A673 (cell line): ENCODE measurements at regions not wholly inside any gene's neighbourhood (a gene's known extent, or its start where the extent isn't known, plus 50 kb on each side); places are given as distances from the start of the nearest gene placed in this dataset.

Experiments
- BruUV-seq: library from RNA; stranded (reverse); fragments of 400-500 nt; replicated peaks from 2 replicates; lab custom pipeline; 2021; lab: Mats Ljungman, UMichigan
- CTCF ChIA-PET: fragments of 300-600 bp; sonication (Branson Sonifier 250); formaldehyde crosslinking; loops from one replicate; lab custom pipeline; 2022; ENCODE audit warnings: antibody characterized with exemption; lab: Charles Lee
- POLR2A ChIA-PET: fragments of 300-600 bp; sonication (Branson Sonifier 250); formaldehyde crosslinking; loops from one replicate; lab custom pipeline; 2022; ENCODE audit warnings: antibody characterized with exemption; ENCODE audit not compliant: low non-redundant PET; lab: Charles Lee
- DNase-seq: peaks from one replicate; pipeline ENCODE4 v3.0.0-alpha.2; 2015; ENCODE audit warnings: low spot score
- H3K27ac ChIP-seq: fragments of 200-600 bp; sonication (generic); 2 replicates; pipeline ENCODE4 v1.5.1; 2016; ENCODE audit warnings: mixed run types, low read depth, mild to moderate bottlenecking, mixed read lengths, antibody characterized with exemption, low read length; ENCODE audit not compliant: poor library complexity, severe bottlenecking
- H3K27me3 ChIP-seq: fragments of 200-600 bp; sonication (generic); replicated peaks from 2 replicates; pipeline ENCODE4 v1.6.1; 2017; ENCODE audit warnings: mixed run types, low read depth, mild to moderate bottlenecking, mixed read lengths, antibody characterized with exemption, low read length; ENCODE audit not compliant: insufficient read depth, poor library complexity
- H3K36me3 ChIP-seq: fragments of 200-600 bp; sonication (generic); 2 replicates; pipeline ENCODE4 v1.6.1; 2016; ENCODE audit warnings: mixed run types, mild to moderate bottlenecking, mixed read lengths, antibody characterized with exemption, low read length; ENCODE audit not compliant: insufficient read depth, poor library complexity, severe bottlenecking
- H3K4me1 ChIP-seq: fragments of 200-600 bp; sonication (generic); 2 replicates; pipeline ENCODE4 v1.6.1; 2017; ENCODE audit warnings: mixed run types, mild to moderate bottlenecking, mixed read lengths, antibody characterized with exemption, low read length; ENCODE audit not compliant: insufficient read depth, poor library complexity, severe bottlenecking
- H3K4me3 ChIP-seq: fragments of 200-600 bp; sonication (generic); 2 replicates; pipeline ENCODE4 v1.5.1; 2016; ENCODE audit warnings: low read depth, mixed run types, mild to moderate bottlenecking, mixed read lengths, low read length; ENCODE audit not compliant: poor library complexity, severe bottlenecking
- H3K9me3 ChIP-seq: fragments of 200-600 bp; sonication (generic); 2 replicates; pipeline ENCODE4 v1.6.1; 2016; ENCODE audit warnings: mixed run types, low read depth, mild to moderate bottlenecking, mixed read lengths, antibody characterized with exemption, low read length; ENCODE audit not compliant: poor library complexity, severe bottlenecking
- CTCF ChIP-seq: fragments of 300-800, 200-600 bp; sonication (generic); conservative IDR thresholded peaks from 2 replicates; pipeline ENCODE4 v1.5.1; 2017; ENCODE audit warnings: low read depth, mild to moderate bottlenecking, antibody characterized with exemption, low read length, moderate library complexity, mixed read lengths
- EZH2 ChIP-seq: fragments of 200-600 bp; sonication (generic); IDR thresholded peaks from 2 replicates; pipeline ENCODE4 v1.6.1; 2017; ENCODE audit warnings: borderline replicate concordance, low read depth, mild to moderate bottlenecking, mixed read lengths, antibody characterized with exemption, low read length; ENCODE audit not compliant: poor library complexity, severe bottlenecking
- intact Hi-C: fragments of 100-400 bp; cut with micrococcal nuclease; formaldehyde crosslinking; loops from one replicate; pipeline ENCODE4 v1.10.0; 2022; ENCODE audit not compliant: unreplicated experiment

DNA sequence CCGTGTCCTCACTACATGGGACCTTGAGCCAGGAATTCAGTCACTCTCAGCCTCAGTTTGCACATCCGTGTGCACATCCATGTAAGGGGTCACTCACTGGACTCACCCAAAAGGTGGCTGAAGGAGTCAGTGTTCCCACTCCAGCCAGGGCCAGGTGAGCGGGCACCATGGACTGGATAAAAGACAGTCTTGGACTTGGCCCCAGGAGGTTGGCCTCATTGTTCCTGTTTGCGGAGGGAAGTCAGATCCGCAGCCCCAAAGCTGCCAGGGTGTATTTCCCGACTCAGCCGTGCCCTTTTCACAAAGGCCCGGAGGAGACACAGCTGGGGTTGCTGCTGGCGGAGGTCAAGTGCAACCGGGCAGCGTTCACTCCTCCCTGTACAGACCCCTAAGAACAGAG, 170.7 kb upstream of the MYL2 start:
- ChIA-PET CTCF (no interaction called here), POLR2A (no interaction called here)
- H3K36me3 ChIP-seq, result no peaks in the 10 kb centered on the region
- H3K27ac ChIP-seq, result no peak overlapping the region
- no peaks in the 10 kb centered on the region for H3K4me1 ChIP-seq
- TF ChIP-seq CTCF (no peak), EZH2 (no peak)
- H3K27me3 ChIP-seq, result no peaks in the 10 kb centered on the region
- intact Hi-C loops, result no loop called here
- BruUV-seq, result no TSS peak
- no peak for DNase-seq
- no peak overlapping the region for H3K4me3 ChIP-seq
- H3K9me3 ChIP-seq, result no peaks in the 10 kb centered on the region

DNA sequence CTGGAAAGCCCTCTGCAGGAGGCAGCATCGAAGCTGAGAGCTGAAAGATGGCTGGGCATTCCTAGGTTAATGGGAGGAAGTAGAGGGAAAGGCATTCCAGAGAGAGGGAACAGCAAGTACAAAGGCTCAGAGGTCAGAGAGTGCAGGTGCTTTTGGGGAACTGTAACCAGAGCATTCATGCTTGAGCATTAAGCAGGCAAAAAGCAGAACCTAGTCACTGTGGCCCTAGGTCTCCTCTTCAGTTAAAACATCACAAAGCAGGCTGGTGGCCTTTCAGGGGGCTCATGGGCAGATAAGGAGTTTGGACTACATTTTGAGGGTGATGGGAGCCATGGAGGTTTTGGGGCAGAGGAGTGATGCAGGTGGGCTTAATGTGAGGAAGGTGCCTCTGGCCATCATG, 169.2 kb upstream of the MYL2 start:
- Histone ChIP-seq H3K27me3 (no peaks in the 10 kb centered on the region), H3K27ac (no peak overlapping the region), H3K4me1 (no peaks in the 10 kb centered on the region), H3K9me3 (no peaks in the 10 kb centered on the region), H3K36me3 (no peaks in the 10 kb centered on the region), H3K4me3 (no peak overlapping the region)
- no peak for DNase-seq
- intact Hi-C loops, result no loop called here
- POLR2A ChIA-PET, result no interaction called here
- no TSS peak for BruUV-seq
- CTCF ChIA-PET, result no interaction called here
- TF ChIP-seq EZH2 (no peak), CTCF (no peak)

GRCh38 chr12:111088409-111088808, 168.0 kb upstream of the MYL2 start:
- no peaks in the 10 kb centered on the region for H3K9me3 ChIP-seq
- peak; percentile 32 for DNase-seq
- no peaks in the 10 kb centered on the region for H3K27me3 ChIP-seq
- CTCF ChIA-PET, result no interaction called here
- BruUV-seq, result no TSS peak
- intact Hi-C loops, result no loop called here
- no peaks in the 10 kb centered on the region for H3K4me1 ChIP-seq
- POLR2A ChIA-PET, result no interaction called here
- H3K27ac ChIP-seq, result no peak overlapping the region
- H3K4me3 ChIP-seq, result no peak overlapping the region
- TF ChIP-seq EZH2 (no peak), CTCF (no peak)
- no peaks in the 10 kb centered on the region for H3K36me3 ChIP-seq
